DMS153 (cell line): ENCODE measurements at regions not wholly inside any gene's neighbourhood (a gene's known extent, or its start where the extent isn't known, plus 50 kb on each side); places are given as distances from the start of the nearest gene placed in this dataset.

Experiments used
- DNase-seq: peaks from one replicate; lab custom pipeline; 2025; lab: John Stamatoyannopoulos, UW

DNA sequence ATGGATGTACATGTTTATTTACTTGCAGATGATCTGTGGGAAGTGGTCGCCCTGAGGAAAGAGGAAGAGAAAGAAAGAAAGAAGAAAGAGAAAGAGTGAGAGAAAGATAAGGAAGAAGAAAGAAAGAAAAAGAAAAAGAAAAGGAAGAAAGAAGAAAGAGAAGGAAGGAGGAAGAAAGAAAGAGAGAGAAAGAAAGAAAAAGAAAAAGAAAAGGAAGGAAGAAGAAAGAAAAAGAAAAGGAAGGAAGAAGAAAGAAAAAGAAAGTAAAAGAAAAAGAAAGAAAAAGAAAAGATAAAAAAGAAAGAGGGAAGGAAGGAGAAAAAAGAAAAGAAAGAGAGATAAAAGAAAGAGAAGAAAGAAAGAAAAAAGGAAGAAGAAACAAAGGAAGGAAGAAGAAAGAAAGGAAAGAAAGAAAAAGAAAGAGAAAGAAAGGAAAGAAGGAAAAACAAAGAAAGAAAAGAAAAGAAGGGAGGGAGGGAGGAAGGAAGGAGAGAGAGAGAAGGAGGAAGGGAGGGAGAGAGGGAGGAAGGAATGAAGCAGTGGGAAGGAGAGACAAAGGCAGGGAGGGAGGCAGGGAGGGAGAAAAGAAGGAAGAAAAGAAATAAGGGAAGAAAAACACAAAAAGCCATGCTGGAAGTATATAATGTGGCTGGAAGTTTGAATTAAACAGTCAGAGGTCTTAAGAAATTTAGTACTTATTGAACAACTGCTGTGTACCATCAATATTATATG is 976.6 kb downstream of the FAM181B start:
- no peak for DNase-seq

GRCh38 chr11:81749245-81749644 is 984.4 kb downstream of the FAM181B start:
- DNase-seq: no peak

GRCh38 chr11:81744336-81745116 is 989.1 kb downstream of the FAM181B start:
- no peak for DNase-seq

- no peak for DNase-seq
These were observed 1008.0 kb downstream of the FAM181B start for GRCh38 chr11:81725701-81726100.

- no peak for DNase-seq
These were observed 1016.0 kb downstream of the FAM181B start for GRCh38 chr11:81717695-81718094.

DNA sequence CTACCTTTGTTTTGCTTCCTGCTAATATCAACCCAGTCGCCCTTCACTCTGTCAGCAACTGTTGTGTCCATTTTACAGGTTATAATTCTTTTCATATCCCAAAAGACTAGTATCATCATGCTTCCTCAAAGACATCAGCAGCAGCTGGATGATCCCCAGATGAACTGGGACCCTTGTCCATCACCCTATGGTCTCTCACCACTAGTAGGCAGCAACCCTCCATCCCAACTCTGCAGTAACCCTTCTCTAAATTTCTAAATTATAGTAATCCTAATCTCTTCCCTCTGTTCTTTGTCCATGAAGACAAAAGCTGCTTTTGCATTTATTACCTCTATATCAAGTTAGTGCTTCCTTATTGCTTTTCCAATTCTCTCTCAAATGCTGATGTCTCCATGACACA is 1025.8 kb downstream of the FAM181B start:
- no peak for DNase-seq

GRCh38 chr11:81705283-81705682 is 1028.4 kb downstream of the FAM181B start:
- DNase-seq: no peak

DNA sequence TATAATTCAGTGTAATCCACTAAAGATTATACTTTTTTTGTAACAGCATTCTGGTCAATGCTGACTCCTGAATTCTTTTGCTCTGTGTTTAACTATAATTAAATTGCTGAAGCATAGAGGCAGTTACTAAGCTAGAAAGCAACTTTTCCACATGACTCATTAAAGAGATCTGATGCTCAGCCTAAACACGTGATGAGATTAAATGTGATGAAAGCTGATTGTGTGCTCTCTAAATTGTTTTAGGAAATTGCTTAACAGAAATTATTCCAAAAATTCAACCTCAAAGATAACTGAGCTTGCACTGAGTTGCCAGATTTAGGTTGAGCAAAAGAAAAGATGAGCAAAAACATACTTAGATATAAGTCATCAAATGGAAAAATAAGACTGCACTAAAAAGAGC is 1033.6 kb downstream of the FAM181B start:
- DNase-seq: no peak

GRCh38 chr11:81687057-81687456 is 1046.6 kb downstream of the FAM181B start:
- no peak for DNase-seq

GRCh38 chr11:81674211-81674610 is 1059.5 kb downstream of the FAM181B start:
- DNase-seq: no peak

GRCh38 chr11:81673001-81673400 is 1060.7 kb downstream of the FAM181B start:
- no peak for DNase-seq

GRCh38 chr11:81669935-81670543 is 1063.6 kb downstream of the FAM181B start:
- DNase-seq: no peak

GRCh38 chr11:81658722-81659121 is 1074.9 kb downstream of the FAM181B start:
- no peak for DNase-seq

DNA sequence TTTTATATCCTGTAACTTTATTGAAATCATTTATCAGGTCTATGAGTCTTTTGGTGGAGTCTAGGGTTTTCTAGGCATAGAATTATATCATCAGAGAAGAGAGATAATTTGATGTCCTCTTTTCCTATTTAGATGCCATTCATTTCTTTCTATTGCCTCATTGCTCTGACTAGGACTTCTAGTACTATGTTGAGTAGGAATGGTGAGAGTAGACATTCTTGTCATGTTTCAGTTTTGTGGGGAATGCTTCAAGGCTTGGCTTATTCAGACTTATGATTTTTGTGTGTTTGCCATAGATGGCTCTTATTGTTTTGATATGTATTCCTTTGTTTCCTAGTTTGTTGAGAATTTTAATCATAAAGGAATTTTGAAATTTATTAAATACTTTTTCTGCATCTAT is 1078.3 kb downstream of the FAM181B start:
- DNase-seq: no peak

DNA sequence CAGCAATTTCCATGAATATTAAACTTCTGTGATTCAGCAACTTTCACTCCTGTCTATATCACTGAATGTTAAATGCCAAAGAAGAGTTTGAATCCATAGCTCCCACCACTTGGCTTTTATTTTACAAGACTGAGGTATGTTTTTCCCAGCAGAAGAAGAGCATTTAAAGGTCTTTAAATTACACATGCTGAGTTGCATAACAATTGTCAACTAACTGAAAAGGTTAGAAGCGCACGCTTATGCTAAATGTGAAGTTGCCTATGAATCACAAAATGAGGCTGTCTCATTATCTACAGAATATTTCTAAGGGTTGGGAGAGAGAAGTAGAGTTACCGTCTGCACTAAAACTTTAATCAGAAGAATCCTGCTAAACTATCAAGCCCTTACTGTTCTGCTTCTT is 1086.3 kb downstream of the FAM181B start:
- no peak for DNase-seq

DNA sequence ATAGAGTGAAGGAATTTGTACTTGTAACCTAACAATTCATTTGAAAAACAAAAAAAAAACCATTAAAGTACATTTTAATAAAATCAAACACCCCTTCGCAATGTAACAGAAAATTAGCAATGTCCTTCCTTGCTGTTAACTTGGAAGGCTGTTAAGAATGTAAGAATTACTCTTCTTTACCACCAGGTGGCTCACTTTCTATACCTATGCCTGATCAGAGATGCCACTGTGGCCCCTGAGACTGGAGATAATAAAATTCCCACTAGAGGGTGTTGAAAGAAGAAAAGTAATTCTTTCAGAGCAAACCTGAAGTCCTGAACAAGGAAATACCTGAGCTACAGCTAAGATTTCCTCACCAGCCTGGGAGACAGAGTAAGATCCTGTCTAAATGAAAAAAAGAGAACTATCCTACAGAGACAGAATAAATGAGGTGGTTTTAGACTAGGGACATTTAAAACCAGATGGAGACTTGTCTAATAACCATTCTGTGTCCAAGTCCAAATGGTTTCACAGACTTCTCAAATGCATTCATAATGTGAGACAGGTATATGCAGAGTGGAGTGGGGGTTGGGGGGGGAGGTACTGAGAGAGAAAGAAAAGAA is 1089.3 kb downstream of the FAM181B start:
- peak; percentile 14 for DNase-seq

- no peak for DNase-seq
These were observed 1099.2 kb downstream of the FAM181B start for GRCh38 chr11:81634483-81634882.

DNA sequence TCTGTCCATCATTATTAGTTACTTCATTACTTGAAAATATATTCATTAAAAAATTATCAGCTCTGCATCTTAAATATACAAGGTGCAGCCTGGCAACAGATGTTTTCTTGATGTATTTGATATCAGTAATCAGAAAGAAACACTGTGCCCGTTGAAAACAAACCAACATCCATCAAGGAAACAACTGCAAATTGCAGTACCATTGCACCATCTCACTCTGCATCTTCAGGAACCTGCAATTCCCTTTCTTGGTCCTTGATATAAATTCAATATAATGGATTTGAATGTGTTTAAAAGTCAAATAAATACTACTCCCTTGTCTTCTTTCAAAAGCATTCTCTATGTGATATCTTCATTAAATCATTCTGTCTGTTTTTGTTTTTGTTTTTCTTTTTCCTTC is 1131.2 kb downstream of the FAM181B start:
- DNase-seq: no peak

- DNase-seq: peak; percentile 11
These were observed 1137.0 kb downstream of the FAM181B start for GRCh38 chr11:81596704-81597103.

GRCh38 chr11:81585390-81585933 is 1148.2 kb downstream of the FAM181B start:
- DNase-seq: no peak

GRCh38 chr11:81579339-81579738 is 1154.3 kb downstream of the FAM181B start:
- no peak for DNase-seq

- no peak for DNase-seq
These were observed 1155.1 kb downstream of the FAM181B start for GRCh38 chr11:81578571-81578970.
